H1 (cell line): ENCODE measurements at regions not wholly inside any gene's neighbourhood (a gene's known extent, or its start where the extent isn't known, plus 50 kb on each side); places are given as distances from the start of the nearest gene placed in this dataset.

Experiments
- CTCF ChIA-PET: fragments of 300-600 bp; sonication (Branson Sonifier 250); formaldehyde crosslinking; loops from one replicate; lab custom pipeline; 2021; ENCODE audit not compliant: partially characterized antibody; lab: Charles Lee
- POLR2A ChIA-PET: fragments of 300-600 bp; sonication (Branson Sonifier 250); formaldehyde crosslinking; loops from one replicate; lab custom pipeline; 2021; ENCODE audit warnings: inconsistent platforms; ENCODE audit not compliant: partially characterized antibody; lab: Charles Lee
- DNase-seq, 2 experiments: peaks; one replicate each; pipeline versions ENCODE4 v3.0.0 to v3.0.0-alpha.2; 2010 to 2022; ENCODE audit warnings: low spot score in 2 of 2, low read depth in 1 of 2, mixed read lengths in 1 of 2
- FAIRE-seq: peaks from 2 replicates; lab custom pipeline; 2011; peaks lifted over from hg19 to GRCh38; lab: Jason Lieb, UNC
- H2AFZ ChIP-seq: 2 replicates; pipeline ENCODE4 v1.8.1; 2012; ENCODE audit warnings: low read length, inconsistent platforms
- H2AK5ac ChIP-seq: 2 replicates; pipeline ENCODE4 v1.6.1; 2013; ENCODE audit warnings: low read depth, low read length
- H2BK120ac ChIP-seq: replicated peaks from 2 replicates; pipeline ENCODE3; 2013; ENCODE audit warnings: low read depth, low read length, inconsistent platforms
- H2BK12ac ChIP-seq: 2 replicates; pipeline ENCODE4 v1.6.1; 2013; ENCODE audit warnings: low read depth, low read length
- H2BK15ac ChIP-seq: 2 replicates; pipeline ENCODE4 v1.6.1; 2013; ENCODE audit warnings: low read length
- H2BK20ac ChIP-seq: 2 replicates; pipeline ENCODE4 v1.6.1; 2013; ENCODE audit warnings: low read length
- H2BK5ac ChIP-seq: 2 replicates; pipeline ENCODE4 v1.6.1; 2013; ENCODE audit warnings: low read depth, low read length
- H3K14ac ChIP-seq: 2 replicates; pipeline ENCODE4 v1.6.1; 2013; ENCODE audit warnings: inconsistent platforms; ENCODE audit not compliant: insufficient read length
- H3K18ac ChIP-seq: 2 replicates; pipeline ENCODE4 v1.6.1; 2013; ENCODE audit warnings: low read length; ENCODE audit errors: extremely low read depth
- H3K23ac ChIP-seq: 2 replicates; pipeline ENCODE4 v1.6.1; 2013; ENCODE audit warnings: inconsistent platforms; ENCODE audit not compliant: insufficient read length
- H3K23me2 ChIP-seq: 2 replicates; pipeline ENCODE4 v1.6.1; 2013; ENCODE audit warnings: low read depth, low read length
- H3K27ac ChIP-seq: 2 replicates; pipeline ENCODE4 v1.6.1; 2011; ENCODE audit warnings: low read depth, low read length, inconsistent platforms
- H3K27me3 ChIP-seq, 4 experiments: replicated peaks in 1 of 4; 1 replicate in 1 of 4; 2 replicates in 3 of 4; pipeline versions ENCODE4 v1.6.1 to v1.8.1; 2011 to 2013; ENCODE audit warnings: low read length in 3 of 4, mild to moderate bottlenecking in 3 of 4, inconsistent platforms in 2 of 4, mixed read lengths in 2 of 4, moderate library complexity in 1 of 4; ENCODE audit not compliant: control insufficient read depth in 3 of 4, insufficient read depth in 3 of 4; ENCODE audit errors: extremely low read depth in 1 of 4
- H3K36me3 ChIP-seq, 4 experiments: 2 replicates each; pipeline versions ENCODE4 v1.6.1 to v1.8.1; 2011 to 2013; ENCODE audit warnings: mild to moderate bottlenecking in 4 of 4, low read length in 3 of 4, moderate library complexity in 2 of 4, control low read depth in 1 of 4, inconsistent platforms in 1 of 4; ENCODE audit not compliant: insufficient read depth in 4 of 4, control insufficient read depth in 2 of 4
- H3K4ac ChIP-seq: replicated peaks from 2 replicates; pipeline ENCODE3; 2013; ENCODE audit warnings: low read length, low read depth, mixed read lengths, inconsistent platforms; ENCODE audit not compliant: insufficient read length
- H3K4me1 ChIP-seq, 4 experiments: replicated peaks in 1 of 4; 1 replicate in 1 of 4; 2 replicates in 3 of 4; pipeline versions ENCODE4 v1.6.1 to v1.8.1; 2011 to 2013; ENCODE audit warnings: low read length in 3 of 4, inconsistent platforms in 2 of 4, mixed read lengths in 1 of 4; ENCODE audit not compliant: insufficient read depth in 4 of 4, control insufficient read depth in 3 of 4
- H3K4me2 ChIP-seq, 2 experiments: 2 replicates each; pipeline versions ENCODE4 v1.6.1 to v1.8.1; 2011 to 2013; ENCODE audit warnings: low read depth in 2 of 2, low read length in 2 of 2, control low read depth in 1 of 2, inconsistent platforms in 1 of 2, mild to moderate bottlenecking in 1 of 2; ENCODE audit not compliant: insufficient read depth in 1 of 2
- H3K4me3 ChIP-seq, 4 experiments: fragments of 200-600, 300-600 bp in 1 of 4; sonication (generic), shearing (Covaris generic), sonication (Bioruptor Twin) in 1 of 4; 2 replicates each; pipeline versions ENCODE4 v1.5.1 to v1.8.1; 2011 to 2016; ENCODE audit warnings: low read length in 4 of 4, low read depth in 3 of 4, control low read depth in 2 of 4, inconsistent platforms in 2 of 4, mild to moderate bottlenecking in 2 of 4, mixed read lengths in 1 of 4, moderate library complexity in 1 of 4; ENCODE audit not compliant: insufficient read depth in 2 of 4; ENCODE audit errors: extremely low read depth in 1 of 4
- H3K56ac ChIP-seq: replicated peaks from 2 replicates; pipeline ENCODE3; 2013; ENCODE audit warnings: low read depth, mild to moderate bottlenecking, mixed read lengths, low read length, inconsistent platforms; ENCODE audit not compliant: insufficient read length
- H3K79me1 ChIP-seq: 2 replicates; pipeline ENCODE4 v1.6.1; 2013; ENCODE audit warnings: low read depth, low read length, control low read depth
- H3K79me2 ChIP-seq, 2 experiments: 2 replicates each; pipeline versions ENCODE4 v1.6.1 to v1.8.1; 2012 to 2013; ENCODE audit warnings: low read length in 2 of 2, mild to moderate bottlenecking in 2 of 2, inconsistent platforms in 1 of 2; ENCODE audit not compliant: insufficient read depth in 2 of 2, control insufficient read depth in 1 of 2
- H3K9ac ChIP-seq, 4 experiments: replicated peaks in 1 of 4; 1 replicate in 1 of 4; 2 replicates in 3 of 4; pipeline versions ENCODE4 v1.6.1 to v1.8.1; 2011 to 2013; ENCODE audit warnings: low read depth in 3 of 4, low read length in 3 of 4, control low read depth in 2 of 4, mild to moderate bottlenecking in 2 of 4, moderate library complexity in 2 of 4, inconsistent platforms in 1 of 4; ENCODE audit errors: extremely low read depth in 1 of 4
- H3K9me3 ChIP-seq, 2 experiments: 2 replicates each; pipeline versions ENCODE4 v1.6.1 to v1.8.1; 2012 to 2013; ENCODE audit warnings: mild to moderate bottlenecking in 2 of 2, moderate library complexity in 2 of 2, control low read depth in 1 of 2, inconsistent platforms in 1 of 2, low read depth in 1 of 2, low read length in 1 of 2, mixed read lengths in 1 of 2; ENCODE audit not compliant: insufficient read depth in 2 of 2
- H4K20me1 ChIP-seq, 2 experiments: replicated peaks in 1 of 2; 2 replicates each; pipeline versions ENCODE3 to v1.8.1; 2011 to 2013; ENCODE audit warnings: inconsistent platforms in 2 of 2, low read length in 2 of 2, mild to moderate bottlenecking in 1 of 2; ENCODE audit not compliant: insufficient read depth in 2 of 2, control insufficient read depth in 1 of 2
- H4K5ac ChIP-seq: 2 replicates; pipeline ENCODE4 v1.6.1; 2013; ENCODE audit warnings: low read length, low read depth, mixed read lengths, inconsistent platforms; ENCODE audit not compliant: insufficient read length
- H4K8ac ChIP-seq: 2 replicates; pipeline ENCODE4 v1.8.0; 2013; ENCODE audit warnings: mild to moderate bottlenecking, moderate library complexity, low read length, inconsistent platforms; ENCODE audit not compliant: insufficient read depth; ENCODE audit errors: extremely low read depth
- H4K91ac ChIP-seq: replicated peaks from 2 replicates; pipeline ENCODE3; 2013; ENCODE audit warnings: low read length, mixed read lengths, inconsistent platforms; ENCODE audit not compliant: insufficient read length
- CHD1 ChIP-seq: IDR thresholded peaks from 2 replicates; pipeline ENCODE4 v1.6.1; 2012; ENCODE audit warnings: low read depth, low read length, improper control_type of control experiment
- EGR1 ChIP-seq: IDR thresholded peaks from 2 replicates; pipeline ENCODE4 v1.6.1; 2011; ENCODE audit warnings: low read depth, low read length, borderline replicate concordance
- EP300 ChIP-seq, 2 experiments: IDR thresholded peaks; 1 replicate in 1 of 2; 2 replicates in 1 of 2; pipeline ENCODE4 v1.6.1; 2011 to 2012; ENCODE audit warnings: low read depth in 2 of 2, low read length in 2 of 2, mild to moderate bottlenecking in 2 of 2, borderline replicate concordance in 1 of 2, inconsistent platforms in 1 of 2, moderate library complexity in 1 of 2
- GABPA ChIP-seq: IDR thresholded peaks from 2 replicates; pipeline ENCODE4 v1.6.1; 2011; ENCODE audit warnings: mild to moderate bottlenecking, low read length, moderate library complexity, borderline replicate concordance; ENCODE audit not compliant: insufficient read depth
- GTF2F1 ChIP-seq: IDR thresholded peaks from 2 replicates; pipeline ENCODE4 v1.6.1; 2012; ENCODE audit warnings: low read depth, low read length, improper control_type of control experiment, borderline replicate concordance
- HDAC2 ChIP-seq, 2 experiments: fragments of 300-600 bp in 1 of 2; sonication (generic) in 1 of 2; IDR thresholded peaks; 2 replicates each; pipeline ENCODE4 v1.6.1; 2011 to 2012; ENCODE audit warnings: low read depth in 2 of 2, low read length in 2 of 2, mild to moderate bottlenecking in 2 of 2, moderate library complexity in 2 of 2, borderline replicate concordance in 1 of 2, inconsistent platforms in 1 of 2
- HDAC6 ChIP-seq: IDR thresholded peaks from one replicate; pipeline ENCODE4 v1.7.1; 2012; ENCODE audit warnings: low read depth, mild to moderate bottlenecking, inconsistent platforms, low read length, moderate library complexity
- TEAD4 ChIP-seq: IDR thresholded peaks from 2 replicates; pipeline ENCODE4 v1.6.1; 2012; ENCODE audit warnings: low read depth, low read length, inconsistent platforms, mixed read lengths
- WGBS, 2 experiments: shearing (Covaris generic) in 1 of 2; methylation state at CpG; one replicate each; pipeline versions ENCODE4 v1.1.6 to v1.1.7; 2013 to 2015; ENCODE audit warnings: low lambda C conversion rate in 2 of 2, mixed read lengths in 2 of 2, inconsistent platforms in 1 of 2, low coverage in 1 of 2, missing lambda C conversion rate in 1 of 2; ENCODE audit not compliant: insufficient replicate concordance in 2 of 2, insufficient coverage in 1 of 2, insufficient read length in 1 of 2; ENCODE audit errors: extremely low coverage in 1 of 2, missing lambda C conversion rate in 1 of 2; 5-methylcytosine and 5-hydroxymethylcytosine counted together
- TF ChIP-seq, protein P1 (sequence below): IDR thresholded peaks from 2 replicates; pipeline ENCODE4 v1.6.1; 2012; ENCODE audit warnings: low read length, inconsistent platforms
- TF ChIP-seq, protein P2 (sequence below): IDR thresholded peaks from 2 replicates; pipeline ENCODE4 v1.6.1; 2012; ENCODE audit warnings: inconsistent platforms

DNA sequence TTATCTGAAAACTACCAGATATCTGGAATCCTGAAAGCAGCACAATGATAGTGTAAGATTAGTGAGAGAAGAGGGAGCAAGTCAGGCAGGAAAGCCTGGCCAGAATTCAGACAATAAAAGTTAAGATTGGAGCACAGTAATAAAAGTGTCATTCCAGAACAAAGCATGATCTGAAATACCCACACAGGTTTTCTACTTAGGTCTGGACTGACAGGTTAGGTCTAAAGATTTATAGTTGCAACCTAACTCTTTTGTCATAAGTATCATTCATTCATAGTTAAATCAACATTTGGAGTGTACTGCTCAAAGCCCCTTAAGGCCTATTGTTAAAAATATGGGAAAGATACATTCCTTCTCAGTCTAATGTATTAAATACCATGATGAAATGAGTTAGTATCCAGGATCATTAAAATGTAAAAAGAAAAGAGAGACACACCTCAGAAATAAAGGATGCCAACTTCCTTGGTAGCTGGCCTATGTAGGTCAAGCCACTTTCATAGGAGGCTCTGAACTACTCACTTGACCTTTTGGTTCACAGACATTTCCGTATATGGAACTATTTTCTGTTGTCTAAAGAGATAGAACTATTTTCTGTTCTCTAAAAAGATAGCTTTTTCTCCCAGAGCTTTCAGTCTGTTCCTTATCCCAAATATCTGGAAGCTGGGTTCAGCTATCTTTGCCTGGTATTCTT, 105.2 kb downstream of the FAS start:
- Histone ChIP-seq H3K4me3 (no peak overlapping the region), H4K8ac (no peak overlapping the region), H3K23ac (no peak overlapping the region), H3K79me1 (no peaks in the 10 kb centered on the region), H3K79me2 (no peaks in the 10 kb centered on the region), H4K91ac (no peak overlapping the region), H2BK120ac (no peak overlapping the region), H2BK12ac (no peak overlapping the region), H4K5ac (no peak overlapping the region), H2AFZ (no peak overlapping the region), H3K9me3 (no peaks in the 10 kb centered on the region), H3K4me1 (no peaks in the 10 kb centered on the region; a peak in 1 of 7 replicates), H3K14ac (no peak overlapping the region), H3K56ac (no peak overlapping the region), H2AK5ac (no peak overlapping the region), H3K36me3 (no peaks in the 10 kb centered on the region), H2BK20ac (no peak overlapping the region), H3K18ac (no peak overlapping the region), H3K27ac (no peak overlapping the region), H3K4me2 (no peak overlapping the region), H4K20me1 (no peaks in the 10 kb centered on the region), H3K27me3 (no peaks in the 10 kb centered on the region), H2BK15ac (no peak overlapping the region), H2BK5ac (no peak overlapping the region), H3K9ac (no peak overlapping the region), H3K4ac (no peak overlapping the region), H3K23me2 (no peaks in the 10 kb centered on the region; the same call in 1 of the 2 replicates)
- WGBS, 2 experiments = 81% methylated on average over 1 of the region's 1 CpG; no CpG with 5 or more reads in 1 of the 2 experiments
- POLR2A ChIA-PET = interaction anchor here (1.2 kb wide), 1 partner anchor 9 kb away, joined by 3 read pairs; no protein-coding TSS in a partner anchor
- CTCF ChIA-PET = interaction anchor here (1.1 to 1.2 kb wide), 3 partner anchors 22 to 66 kb away, joined by 3 read pairs; no protein-coding TSS in a partner anchor
- DNase-seq = no peak
- no peak for FAIRE-seq
- TF ChIP-seq HDAC6 (no peak), EGR1 (no peak), GTF2F1 (no peak), CHD1 (no peak), HDAC2 (IDR thresholded peaks at IDR 0.05; ENCODE audit: borderline replicate concordance in 1 of 2, low read depth in 2 of 2, low read length in 2 of 2) (no peak), GABPA (no peak), EP300 (IDR thresholded peaks at IDR 0.05; ENCODE audit: borderline replicate concordance in 1 of 2, low read depth in 2 of 2, low read length in 2 of 2) (no peak), TEAD4 (no peak)
- TF ChIP-seq, protein P1, sequence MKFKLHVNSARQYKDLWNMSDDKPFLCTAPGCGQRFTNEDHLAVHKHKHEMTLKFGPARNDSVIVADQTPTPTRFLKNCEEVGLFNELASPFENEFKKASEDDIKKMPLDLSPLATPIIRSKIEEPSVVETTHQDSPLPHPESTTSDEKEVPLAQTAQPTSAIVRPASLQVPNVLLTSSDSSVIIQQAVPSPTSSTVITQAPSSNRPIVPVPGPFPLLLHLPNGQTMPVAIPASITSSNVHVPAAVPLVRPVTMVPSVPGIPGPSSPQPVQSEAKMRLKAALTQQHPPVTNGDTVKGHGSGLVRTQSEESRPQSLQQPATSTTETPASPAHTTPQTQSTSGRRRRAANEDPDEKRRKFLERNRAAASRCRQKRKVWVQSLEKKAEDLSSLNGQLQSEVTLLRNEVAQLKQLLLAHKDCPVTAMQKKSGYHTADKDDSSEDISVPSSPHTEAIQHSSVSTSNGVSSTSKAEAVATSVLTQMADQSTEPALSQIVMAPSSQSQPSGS = no peak
- TF ChIP-seq, protein P2, sequence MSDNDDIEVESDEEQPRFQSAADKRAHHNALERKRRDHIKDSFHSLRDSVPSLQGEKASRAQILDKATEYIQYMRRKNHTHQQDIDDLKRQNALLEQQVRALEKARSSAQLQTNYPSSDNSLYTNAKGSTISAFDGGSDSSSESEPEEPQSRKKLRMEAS = no peak
